ENCODE measurements at regions not wholly inside any gene's neighbourhood (a gene's known extent, or its start where the extent isn't known, plus 50 kb on each side); places are given as distances from the start of the nearest gene placed in this dataset.
A peak's percentile ranks its signal among the peaks of the same experiment; 100 is the strongest.

DNA sequence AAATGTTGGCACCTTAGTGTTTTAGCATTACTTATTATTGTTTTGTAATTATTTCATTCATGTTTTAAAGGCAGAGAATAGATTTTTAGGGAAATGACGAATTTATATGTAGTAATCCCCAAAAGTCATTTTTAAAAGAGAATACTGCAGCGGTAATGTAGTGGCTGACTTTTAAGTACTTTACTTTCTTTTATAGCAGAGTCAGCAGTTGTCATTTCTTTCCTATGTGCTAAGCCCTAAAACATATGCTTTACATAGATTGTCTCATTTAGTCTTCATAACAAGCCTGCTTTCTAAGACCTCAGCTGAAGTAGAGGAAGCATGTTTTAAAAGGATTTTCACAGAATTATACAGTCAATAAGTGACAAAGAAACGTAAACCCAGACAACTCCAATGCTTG is 102.1 kb upstream of the PEX5L start:
- no peaks in the 10 kb centered on the region for H3K36me3 ChIP-seq (ENCODE audit: control insufficient read depth, insufficient read depth, low read length, severe bottlenecking)

DNA sequence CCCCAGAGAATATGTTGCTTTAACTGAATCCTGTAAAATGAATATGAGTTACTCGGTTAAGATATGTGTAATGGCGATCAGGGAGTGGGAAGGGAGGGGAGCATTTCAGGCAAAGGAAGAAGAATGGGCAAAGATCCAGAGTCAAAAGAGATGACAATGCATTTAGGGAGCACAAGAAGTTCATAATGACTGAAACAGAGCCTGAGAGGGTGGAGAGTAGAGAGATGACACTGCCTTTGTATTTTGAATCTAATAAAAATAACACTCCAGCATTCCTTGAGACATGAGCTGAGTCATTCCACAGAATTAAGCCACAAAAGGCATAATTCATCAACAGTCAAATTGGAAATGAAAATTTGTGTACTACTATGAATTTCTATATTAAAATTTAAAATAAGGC is 105.3 kb upstream of the PEX5L start:
- Histone ChIP-seq H3K4me1 (ENCODE audit: control insufficient read depth, insufficient read depth, low read length) (no peaks in the 10 kb centered on the region), H3K9me3 (ENCODE audit: control insufficient read depth, low read length) (peaks cover 4% of the 10 kb centered on the region), H3K9ac (ENCODE audit: low read length) (no peak overlapping the region), H3K4me3 (ENCODE audit: low read length) (no peak overlapping the region), H3K36me3 (ENCODE audit: control insufficient read depth, insufficient read depth, low read length, severe bottlenecking) (no peaks in the 10 kb centered on the region), H3K27me3 (replicated peaks; ENCODE audit: control insufficient read depth, insufficient read depth, low read length) (no peaks in the 10 kb centered on the region)
- DNase-seq (ENCODE audit: low read depth): no peak

More for the DNA sequence above, 102.1 kb upstream of the PEX5L start:
- Histone ChIP-seq H3K9me3 (ENCODE audit: control insufficient read depth, low read length) (no peaks in the 10 kb centered on the region), H3K9ac (ENCODE audit: low read length) (no peak overlapping the region), H3K4me1 (ENCODE audit: control insufficient read depth, insufficient read depth, low read length) (no peaks in the 10 kb centered on the region), H3K27me3 (replicated peaks; ENCODE audit: control insufficient read depth, insufficient read depth, low read length) (no peaks in the 10 kb centered on the region), H3K4me3 (ENCODE audit: low read length) (no peak overlapping the region)
- no peak for DNase-seq (ENCODE audit: low read depth)

DNA sequence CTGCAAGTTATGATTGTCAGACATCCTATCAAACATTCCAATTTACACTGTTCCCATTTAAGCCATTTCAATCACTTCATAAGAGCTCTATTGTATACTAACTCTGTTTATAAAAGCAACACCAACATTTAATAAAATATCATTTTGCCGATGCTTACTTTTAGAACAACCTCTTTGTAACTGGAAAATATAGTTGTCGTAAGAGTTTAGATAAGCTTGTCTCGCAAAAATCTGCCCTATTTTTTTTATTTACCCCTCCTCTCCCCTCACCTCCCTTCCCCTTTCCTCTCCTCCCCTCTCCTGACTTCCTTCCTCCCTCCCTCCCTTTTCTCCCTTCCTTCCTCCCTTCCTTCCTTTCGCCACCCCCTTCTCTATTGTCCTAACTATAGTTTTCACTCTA is 105.7 kb upstream of the PEX5L start:
- H3K9ac ChIP-seq (ENCODE audit: low read length): no peak overlapping the region
- H3K36me3 ChIP-seq (ENCODE audit: control insufficient read depth, insufficient read depth, low read length, severe bottlenecking): no peaks in the 10 kb centered on the region
- no peak for DNase-seq (ENCODE audit: low read depth)
- H3K4me1 ChIP-seq (ENCODE audit: control insufficient read depth, insufficient read depth, low read length): no peaks in the 10 kb centered on the region
- H3K9me3 ChIP-seq (ENCODE audit: control insufficient read depth, low read length): peaks cover 4% of the 10 kb centered on the region
- H3K4me3 ChIP-seq (ENCODE audit: low read length): no peak overlapping the region
- no peaks in the 10 kb centered on the region for H3K27me3 ChIP-seq (replicated peaks; ENCODE audit: control insufficient read depth, insufficient read depth, low read length)

DNA sequence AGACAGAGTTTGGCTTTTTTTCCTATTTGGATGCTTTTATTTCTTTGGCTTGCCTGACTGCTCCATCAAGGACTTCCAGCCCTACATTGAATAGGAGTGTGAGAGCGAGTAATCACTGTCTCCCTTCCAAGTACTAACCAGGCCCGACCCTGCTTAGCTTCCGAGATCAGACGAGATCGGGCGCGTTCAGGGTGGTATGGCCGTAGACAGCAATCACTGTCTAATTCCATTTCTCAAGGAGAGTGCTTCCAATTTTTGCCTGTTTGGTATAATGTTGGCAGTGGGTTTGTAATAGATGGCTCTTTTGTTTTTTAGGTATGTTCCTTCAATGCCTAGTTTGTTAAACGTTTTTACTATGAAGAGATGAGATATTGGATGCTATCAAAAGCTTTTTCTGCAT is 125.0 kb upstream of the PEX5L start:
- Histone ChIP-seq H3K4me1 (ENCODE audit: control insufficient read depth, insufficient read depth, low read length) (no peaks in the 10 kb centered on the region), H3K4me3 (ENCODE audit: low read length) (no peak overlapping the region)
- no peak for DNase-seq (ENCODE audit: low read depth)

DNA sequence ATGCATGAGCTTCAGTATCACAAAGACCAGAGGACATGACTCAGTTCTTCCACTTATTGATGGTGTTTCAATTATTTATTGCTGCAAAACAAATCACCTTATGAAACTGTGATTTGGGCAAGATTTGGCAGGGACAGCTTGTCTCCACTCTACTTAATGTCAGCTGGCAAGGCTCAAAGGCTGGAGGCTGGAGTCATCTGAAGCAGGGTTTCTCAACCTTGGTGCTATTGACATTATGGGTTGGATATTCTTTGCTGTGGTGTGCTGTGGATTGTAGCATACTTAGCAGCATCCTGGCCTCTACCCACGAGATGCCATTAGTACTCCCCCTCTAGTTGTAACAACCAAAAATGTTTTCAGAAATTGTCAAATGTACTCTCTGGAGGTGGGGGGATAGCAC is 138.8 kb upstream of the PEX5L start:
- Histone ChIP-seq H3K9ac (ENCODE audit: low read length) (peak overlapping the region; percentile 44), H3K27me3 (replicated peaks; ENCODE audit: control insufficient read depth, insufficient read depth, low read length) (no peaks in the 10 kb centered on the region)
- DNase-seq (ENCODE audit: low read depth): no peak

More for the DNA sequence above, 125.0 kb upstream of the PEX5L start:
- Histone ChIP-seq H3K9ac (ENCODE audit: low read length) (no peak overlapping the region), H3K27me3 (replicated peaks; ENCODE audit: control insufficient read depth, insufficient read depth, low read length) (no peaks in the 10 kb centered on the region), H3K9me3 (ENCODE audit: control insufficient read depth, low read length) (peaks cover 7% of the 10 kb centered on the region), H3K36me3 (ENCODE audit: control insufficient read depth, insufficient read depth, low read length, severe bottlenecking) (no peaks in the 10 kb centered on the region)

DNA sequence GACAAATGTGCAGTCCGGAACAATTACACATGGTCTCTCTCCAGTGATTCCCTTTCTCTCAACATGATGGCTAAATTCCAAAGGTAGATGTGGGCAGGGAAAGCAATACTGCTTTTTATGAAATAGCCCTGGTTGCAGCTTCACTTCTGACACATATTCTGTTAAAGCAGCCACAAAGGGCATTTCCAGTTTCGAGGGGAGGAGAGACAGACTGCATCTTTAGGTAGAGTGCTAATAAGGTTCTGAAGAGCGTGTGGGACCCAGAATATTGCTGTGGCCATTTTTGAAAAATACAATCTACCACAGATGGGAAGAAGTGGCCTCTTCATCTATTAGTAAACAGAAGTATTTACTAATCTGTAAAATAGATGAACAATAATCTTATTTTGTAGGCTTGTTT is 139.3 kb upstream of the PEX5L start:
- Histone ChIP-seq H3K9me3 (ENCODE audit: control insufficient read depth, low read length) (no peaks in the 10 kb centered on the region), H3K27me3 (replicated peaks; ENCODE audit: control insufficient read depth, insufficient read depth, low read length) (no peaks in the 10 kb centered on the region), H3K9ac (ENCODE audit: low read length) (peak overlapping the region; percentile 44), H3K4me1 (ENCODE audit: control insufficient read depth, insufficient read depth, low read length) (peaks cover 42% of the 10 kb centered on the region), H3K36me3 (ENCODE audit: control insufficient read depth, insufficient read depth, low read length, severe bottlenecking) (no peaks in the 10 kb centered on the region), H3K4me3 (ENCODE audit: low read length) (no peak overlapping the region)
- DNase-seq (ENCODE audit: low read depth): no peak

More for the DNA sequence above, 138.8 kb upstream of the PEX5L start:
- H3K4me1 ChIP-seq (ENCODE audit: control insufficient read depth, insufficient read depth, low read length): peaks cover 39% of the 10 kb centered on the region
- H3K4me3 ChIP-seq (ENCODE audit: low read length): no peak overlapping the region
- no peaks in the 10 kb centered on the region for H3K36me3 ChIP-seq (ENCODE audit: control insufficient read depth, insufficient read depth, low read length, severe bottlenecking)
- no peaks in the 10 kb centered on the region for H3K9me3 ChIP-seq (ENCODE audit: control insufficient read depth, low read length)

DNA sequence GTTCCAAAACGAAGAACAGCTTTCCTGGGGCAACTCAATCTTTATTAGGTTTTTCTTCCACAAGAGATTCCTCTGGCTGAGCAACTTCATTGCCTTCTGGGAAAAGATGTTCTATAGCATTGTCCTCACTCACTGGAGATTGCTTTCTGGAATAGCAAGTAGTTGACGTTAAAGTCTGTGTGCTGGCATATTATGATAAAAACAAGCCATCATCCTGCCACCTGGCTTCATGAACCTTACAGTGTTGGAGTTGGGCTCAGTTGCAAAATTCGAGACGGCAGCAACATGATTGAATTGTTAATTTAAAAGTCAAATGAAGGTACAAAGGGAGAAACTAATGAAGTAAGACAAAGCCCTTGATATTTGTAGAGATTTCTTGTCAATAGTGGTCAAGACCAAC is 140.5 kb upstream of the PEX5L start:
- H3K4me3 ChIP-seq (ENCODE audit: low read length): no peak overlapping the region
- H3K27me3 ChIP-seq (replicated peaks; ENCODE audit: control insufficient read depth, insufficient read depth, low read length): no peaks in the 10 kb centered on the region
- DNase-seq (ENCODE audit: low read depth): no peak
- H3K9ac ChIP-seq (ENCODE audit: low read length): no peak overlapping the region
- H3K4me1 ChIP-seq (ENCODE audit: control insufficient read depth, insufficient read depth, low read length): peaks cover 46% of the 10 kb centered on the region
- H3K36me3 ChIP-seq (ENCODE audit: control insufficient read depth, insufficient read depth, low read length, severe bottlenecking): no peaks in the 10 kb centered on the region
- H3K9me3 ChIP-seq (ENCODE audit: control insufficient read depth, low read length): no peaks in the 10 kb centered on the region

DNA sequence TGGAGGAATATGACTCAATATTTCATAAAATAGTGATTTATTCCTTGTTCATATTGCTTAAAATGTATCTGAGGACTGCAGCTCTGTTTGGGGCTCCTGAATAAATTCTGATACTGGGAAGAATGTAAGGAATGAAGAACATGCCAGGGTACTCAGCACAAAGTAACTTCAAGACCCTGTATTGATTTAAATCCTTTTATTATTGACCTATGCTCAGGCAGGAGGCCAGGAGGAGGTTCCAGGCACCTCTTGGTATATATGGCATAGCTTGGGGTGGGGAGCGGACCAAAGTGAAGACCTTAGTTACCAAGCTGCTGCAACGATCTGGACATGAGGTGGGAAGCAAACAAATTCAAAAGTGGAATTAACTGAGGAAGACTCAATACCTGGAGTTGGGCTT is 142.8 kb upstream of the PEX5L start:
- H3K36me3 ChIP-seq (ENCODE audit: control insufficient read depth, insufficient read depth, low read length, severe bottlenecking): no peaks in the 10 kb centered on the region
- no peak for DNase-seq (ENCODE audit: low read depth)
- H3K4me3 ChIP-seq (ENCODE audit: low read length): no peak overlapping the region
- H3K9ac ChIP-seq (ENCODE audit: low read length): no peak overlapping the region
- H3K9me3 ChIP-seq (ENCODE audit: control insufficient read depth, low read length): no peaks in the 10 kb centered on the region
- no peaks in the 10 kb centered on the region for H3K27me3 ChIP-seq (replicated peaks; ENCODE audit: control insufficient read depth, insufficient read depth, low read length)
- peaks cover 47% of the 10 kb centered on the region for H3K4me1 ChIP-seq (ENCODE audit: control insufficient read depth, insufficient read depth, low read length)

DNA sequence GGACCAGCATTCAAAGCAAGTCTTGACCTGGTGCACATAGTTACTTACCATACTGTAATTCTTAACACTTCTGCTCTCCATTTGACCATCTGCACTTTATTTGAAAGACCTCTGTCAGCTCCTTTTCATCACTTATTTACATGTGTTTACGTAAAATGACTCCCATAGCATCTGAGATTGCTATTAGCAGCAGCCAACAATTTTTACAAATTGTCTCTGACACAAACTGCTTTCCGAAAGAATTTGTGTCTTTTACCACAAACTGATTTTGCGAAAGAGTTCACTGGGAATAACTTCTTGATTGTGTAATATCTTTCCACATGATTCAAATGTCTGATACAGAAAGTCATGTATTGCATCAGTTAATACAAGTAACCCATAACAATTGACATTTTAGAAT is 144.1 kb upstream of the PEX5L start:
- Histone ChIP-seq H3K36me3 (ENCODE audit: control insufficient read depth, insufficient read depth, low read length, severe bottlenecking) (no peaks in the 10 kb centered on the region), H3K27me3 (replicated peaks; ENCODE audit: control insufficient read depth, insufficient read depth, low read length) (no peaks in the 10 kb centered on the region), H3K4me1 (ENCODE audit: control insufficient read depth, insufficient read depth, low read length) (peaks cover 46% of the 10 kb centered on the region), H3K9ac (ENCODE audit: low read length) (peak overlapping the region; percentile 64), H3K4me3 (ENCODE audit: low read length) (peak overlapping the region; percentile 67), H3K9me3 (ENCODE audit: control insufficient read depth, low read length) (no peaks in the 10 kb centered on the region)
- DNase-seq (ENCODE audit: low read depth): peak; percentile 41

DNA sequence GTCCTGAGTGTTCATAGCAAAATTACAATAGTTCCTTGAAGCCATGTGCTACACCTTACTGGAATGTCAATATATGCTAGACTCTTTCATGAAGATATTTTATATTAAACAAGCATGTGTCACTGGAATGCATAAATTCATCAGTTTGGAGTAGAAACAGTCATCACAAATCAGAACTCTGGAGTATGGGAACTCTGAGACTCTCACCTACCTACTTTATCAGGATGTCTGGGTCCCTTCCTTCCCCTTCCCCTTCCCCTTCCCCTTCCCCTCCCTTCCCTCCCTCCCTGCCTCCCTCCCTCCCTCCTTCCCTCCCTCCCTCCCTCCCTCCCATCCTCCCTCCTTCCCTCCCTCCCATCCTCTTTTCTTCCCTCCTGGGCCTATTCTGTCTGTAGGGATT is 144.7 kb upstream of the PEX5L start:
- Histone ChIP-seq H3K36me3 (ENCODE audit: control insufficient read depth, insufficient read depth, low read length, severe bottlenecking) (no peaks in the 10 kb centered on the region), H3K9ac (ENCODE audit: low read length) (peak overlapping the region; percentile 55)
- DNase-seq (ENCODE audit: low read depth): no peak

DNA sequence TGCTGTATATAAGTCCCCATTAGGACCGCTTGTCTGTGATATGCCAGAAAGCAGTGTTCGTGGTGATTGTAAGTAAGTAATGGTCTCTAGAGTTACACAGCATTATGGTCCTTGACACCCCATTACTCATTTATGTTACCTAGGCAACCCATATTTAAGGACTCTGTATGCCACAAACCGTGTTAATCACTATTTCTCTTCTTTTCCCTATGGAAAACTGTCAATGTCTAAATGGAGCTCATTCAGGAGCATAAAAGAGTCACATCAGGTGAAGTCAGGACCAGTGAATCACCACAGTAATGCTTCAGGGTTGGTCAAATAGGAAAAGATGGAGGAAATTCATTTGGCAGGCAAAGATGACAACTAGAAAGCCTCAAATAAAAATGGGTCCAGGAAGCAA is 146.6 kb upstream of the PEX5L start:
- no peaks in the 10 kb centered on the region for H3K36me3 ChIP-seq (ENCODE audit: control insufficient read depth, insufficient read depth, low read length, severe bottlenecking)
- no peaks in the 10 kb centered on the region for H3K9me3 ChIP-seq (ENCODE audit: control insufficient read depth, low read length)
- H3K4me1 ChIP-seq (ENCODE audit: control insufficient read depth, insufficient read depth, low read length): peaks cover 36% of the 10 kb centered on the region
- no peak for DNase-seq (ENCODE audit: low read depth)
- H3K9ac ChIP-seq (ENCODE audit: low read length): no peak overlapping the region
- H3K4me3 ChIP-seq (ENCODE audit: low read length): no peak overlapping the region
- no peaks in the 10 kb centered on the region for H3K27me3 ChIP-seq (replicated peaks; ENCODE audit: control insufficient read depth, insufficient read depth, low read length)

More for the DNA sequence above, 144.7 kb upstream of the PEX5L start:
- no peaks in the 10 kb centered on the region for H3K9me3 ChIP-seq (ENCODE audit: control insufficient read depth, low read length)
- H3K4me1 ChIP-seq (ENCODE audit: control insufficient read depth, insufficient read depth, low read length): peaks cover 41% of the 10 kb centered on the region
- H3K27me3 ChIP-seq (replicated peaks; ENCODE audit: control insufficient read depth, insufficient read depth, low read length): no peaks in the 10 kb centered on the region
- peak overlapping the region; percentile 31 for H3K4me3 ChIP-seq (ENCODE audit: low read length)

DNA sequence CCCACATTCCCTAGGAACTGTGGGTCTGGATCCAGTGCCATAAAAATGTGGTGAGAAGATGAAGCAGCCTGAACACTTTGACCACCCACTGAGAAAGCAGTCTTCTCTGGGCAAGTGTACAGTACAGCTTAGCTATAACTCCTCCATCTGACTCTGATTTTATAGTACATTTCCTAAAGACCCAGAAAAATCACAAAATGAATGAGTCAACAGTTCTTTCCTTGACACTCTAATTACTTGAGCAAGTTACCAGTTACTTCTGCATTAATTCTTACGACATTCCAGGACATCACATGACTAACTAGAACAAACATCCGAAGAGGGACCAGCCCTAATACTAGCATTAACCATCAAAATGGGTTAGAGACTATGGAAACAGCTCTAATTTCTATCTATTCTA is 148.1 kb upstream of the PEX5L start:
- DNase-seq (ENCODE audit: low read depth): no peak
- H3K9ac ChIP-seq (ENCODE audit: low read length): no peak overlapping the region
- H3K36me3 ChIP-seq (ENCODE audit: control insufficient read depth, insufficient read depth, low read length, severe bottlenecking): no peaks in the 10 kb centered on the region
- H3K4me3 ChIP-seq (ENCODE audit: low read length): no peak overlapping the region
- peaks cover 26% of the 10 kb centered on the region for H3K4me1 ChIP-seq (ENCODE audit: control insufficient read depth, insufficient read depth, low read length)
- H3K27me3 ChIP-seq (replicated peaks; ENCODE audit: control insufficient read depth, insufficient read depth, low read length): no peaks in the 10 kb centered on the region
- H3K9me3 ChIP-seq (ENCODE audit: control insufficient read depth, low read length): no peaks in the 10 kb centered on the region
